Cardiac muscle cell (in vitro differentiated cells and primary cell): ENCODE measurements at regions not wholly inside any gene's neighbourhood (a gene's known extent, or its start where the extent isn't known, plus 50 kb on each side); places are given as distances from the start of the nearest gene placed in this dataset.

Experiments
- DNase-seq, 2 donors: peaks; one replicate each; pipeline versions ENCODE4 v3.0.0 to v3.0.0-alpha.2; 2010 to 2017; ENCODE audit warnings: low read depth in 1 of 2, low spot score in 1 of 2
- H3K27ac ChIP-seq: fragments of 200-600 bp; sonication (generic); 2 replicates; pipeline ENCODE4 v1.5.1; 2016
- H3K27me3 ChIP-seq: fragments of 200-600 bp; sonication (generic); 2 replicates; pipeline ENCODE4 v1.6.0; 2016; ENCODE audit warnings: control low read depth
- H3K36me3 ChIP-seq: fragments of 200-600 bp; sonication (generic); 2 replicates; pipeline ENCODE4 v1.5.1; 2016; ENCODE audit warnings: control low read depth
- H3K4me1 ChIP-seq: fragments of 200-600 bp; sonication (generic); 2 replicates; pipeline ENCODE4 v1.8.1; 2017; ENCODE audit warnings: low read depth, mild to moderate bottlenecking, mixed run types
- H3K4me3 ChIP-seq: fragments of 200-600 bp; sonication (generic); 2 replicates; pipeline ENCODE4 v1.5.1; 2016; ENCODE audit warnings: mild to moderate bottlenecking
- H3K9me3 ChIP-seq: fragments of 200-600 bp; sonication (generic); 2 replicates; pipeline ENCODE4 v1.5.1; 2017; ENCODE audit warnings: low read depth, mild to moderate bottlenecking, control low read depth
- CTCF ChIP-seq: IDR thresholded peaks from 2 replicates; pipeline ENCODE4 v1.5.1; 2012; ENCODE audit warnings: low read depth, mild to moderate bottlenecking, low read length

- Histone ChIP-seq H3K27me3 (no peaks in the 10 kb centered on the region), H3K9me3 (no peaks in the 10 kb centered on the region), H3K4me1 (no peaks in the 10 kb centered on the region), H3K27ac (no peak overlapping the region), H3K36me3 (no peaks in the 10 kb centered on the region), H3K4me3 (no peak overlapping the region)
- DNase-seq = no peak
- TF ChIP-seq CTCF = no peak
These were observed 864.9 kb upstream of the SLIT2 start for GRCh38 chr4:19386786-19387185.

- no peaks in the 10 kb centered on the region for H3K36me3 ChIP-seq
- H3K9me3 ChIP-seq = no peaks in the 10 kb centered on the region
- H3K27ac ChIP-seq = no peak overlapping the region
- DNase-seq = no peak
- no peak for TF ChIP-seq CTCF
- no peaks in the 10 kb centered on the region for H3K27me3 ChIP-seq
- H3K4me1 ChIP-seq = no peaks in the 10 kb centered on the region
- no peak overlapping the region for H3K4me3 ChIP-seq
These were observed 868.5 kb upstream of the SLIT2 start for GRCh38 chr4:19382993-19383756.

GRCh38 chr4:19381068-19381467 is 870.6 kb upstream of the SLIT2 start:
- TF ChIP-seq CTCF = no peak
- peak in 1 of 2 donors; percentile 50 for DNase-seq
- no peak overlapping the region for H3K27ac ChIP-seq

GRCh38 chr4:19380600-19380999 is 871.1 kb upstream of the SLIT2 start:
- Histone ChIP-seq H3K4me3 (no peak overlapping the region), H3K9me3 (no peaks in the 10 kb centered on the region), H3K36me3 (no peaks in the 10 kb centered on the region), H3K4me1 (no peaks in the 10 kb centered on the region), H3K27me3 (no peaks in the 10 kb centered on the region), H3K27ac (no peak overlapping the region)
- TF ChIP-seq CTCF = no peak
- DNase-seq = no peak

More at GRCh38 chr4:19381068-19381467, 870.6 kb upstream of the SLIT2 start:
- Histone ChIP-seq H3K9me3 (no peaks in the 10 kb centered on the region), H3K27me3 (no peaks in the 10 kb centered on the region), H3K4me3 (no peak overlapping the region), H3K36me3 (no peaks in the 10 kb centered on the region), H3K4me1 (no peaks in the 10 kb centered on the region)

GRCh38 chr4:19379191-19379708 is 872.5 kb upstream of the SLIT2 start:
- H3K27me3 ChIP-seq = no peaks in the 10 kb centered on the region
- no peaks in the 10 kb centered on the region for H3K4me1 ChIP-seq
- H3K36me3 ChIP-seq = no peaks in the 10 kb centered on the region
- H3K27ac ChIP-seq = no peak overlapping the region
- H3K9me3 ChIP-seq = no peaks in the 10 kb centered on the region
- DNase-seq = no peak
- TF ChIP-seq CTCF = no peak
- no peak overlapping the region for H3K4me3 ChIP-seq
